C4-2B (cell line): ENCODE measurements at regions not wholly inside any gene's neighbourhood (a gene's known extent, or its start where the extent isn't known, plus 50 kb on each side); places are given as distances from the start of the nearest gene placed in this dataset.

Experiments
- H3K27ac ChIP-seq: fragments of 450-650 bp; 2 replicates; pipeline ENCODE4 v1.5.1; 2017
- ZFX ChIP-seq: fragments of 450-650 bp; IDR thresholded peaks from 2 replicates; pipeline ENCODE4 v1.6.1; 2017
- TF ChIP-seq, protein P1 (sequence below): fragments of 450-650 bp; conservative IDR thresholded peaks from 2 replicates; pipeline ENCODE4 v1.5.1; 2017; ENCODE audit warnings: mild to moderate bottlenecking

GRCh38 chr15:96735632-96736240 lies 405.2 kb downstream of the NR2F2 start:
- no peak overlapping the region for H3K27ac ChIP-seq
- TF ChIP-seq ZFX: no peak
- TF ChIP-seq, protein P1, sequence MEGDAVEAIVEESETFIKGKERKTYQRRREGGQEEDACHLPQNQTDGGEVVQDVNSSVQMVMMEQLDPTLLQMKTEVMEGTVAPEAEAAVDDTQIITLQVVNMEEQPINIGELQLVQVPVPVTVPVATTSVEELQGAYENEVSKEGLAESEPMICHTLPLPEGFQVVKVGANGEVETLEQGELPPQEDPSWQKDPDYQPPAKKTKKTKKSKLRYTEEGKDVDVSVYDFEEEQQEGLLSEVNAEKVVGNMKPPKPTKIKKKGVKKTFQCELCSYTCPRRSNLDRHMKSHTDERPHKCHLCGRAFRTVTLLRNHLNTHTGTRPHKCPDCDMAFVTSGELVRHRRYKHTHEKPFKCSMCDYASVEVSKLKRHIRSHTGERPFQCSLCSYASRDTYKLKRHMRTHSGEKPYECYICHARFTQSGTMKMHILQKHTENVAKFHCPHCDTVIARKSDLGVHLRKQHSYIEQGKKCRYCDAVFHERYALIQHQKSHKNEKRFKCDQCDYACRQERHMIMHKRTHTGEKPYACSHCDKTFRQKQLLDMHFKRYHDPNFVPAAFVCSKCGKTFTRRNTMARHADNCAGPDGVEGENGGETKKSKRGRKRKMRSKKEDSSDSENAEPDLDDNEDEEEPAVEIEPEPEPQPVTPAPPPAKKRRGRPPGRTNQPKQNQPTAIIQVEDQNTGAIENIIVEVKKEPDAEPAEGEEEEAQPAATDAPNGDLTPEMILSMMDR: no peak

GRCh38 chr15:96736384-96736783 lies 405.9 kb downstream of the NR2F2 start:
- H3K27ac ChIP-seq: no peak overlapping the region
- TF ChIP-seq, protein P1: no peak
- no peak for TF ChIP-seq ZFX

DNA sequence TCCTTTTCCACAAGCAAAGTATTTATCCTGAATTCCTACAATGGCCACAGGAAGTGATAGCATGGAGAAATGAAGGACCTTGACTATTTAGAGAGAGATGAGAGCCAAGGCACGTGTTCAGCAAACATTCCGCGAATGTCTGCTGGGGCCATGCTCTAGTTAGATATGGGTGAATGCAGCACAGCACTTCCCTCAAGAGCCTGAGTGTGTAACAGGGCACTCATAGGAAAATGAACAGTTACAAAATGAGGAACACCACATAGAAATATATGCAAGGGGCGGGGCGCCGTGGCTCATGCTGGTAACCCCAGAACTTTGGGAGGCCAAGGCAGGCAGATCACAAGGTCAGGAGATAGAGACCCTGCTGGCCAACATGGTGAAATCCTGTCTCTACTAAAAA lies 406.9 kb downstream of the NR2F2 start:
- H3K27ac ChIP-seq: no peak overlapping the region
- TF ChIP-seq, protein P1: no peak
- no peak for TF ChIP-seq ZFX

DNA sequence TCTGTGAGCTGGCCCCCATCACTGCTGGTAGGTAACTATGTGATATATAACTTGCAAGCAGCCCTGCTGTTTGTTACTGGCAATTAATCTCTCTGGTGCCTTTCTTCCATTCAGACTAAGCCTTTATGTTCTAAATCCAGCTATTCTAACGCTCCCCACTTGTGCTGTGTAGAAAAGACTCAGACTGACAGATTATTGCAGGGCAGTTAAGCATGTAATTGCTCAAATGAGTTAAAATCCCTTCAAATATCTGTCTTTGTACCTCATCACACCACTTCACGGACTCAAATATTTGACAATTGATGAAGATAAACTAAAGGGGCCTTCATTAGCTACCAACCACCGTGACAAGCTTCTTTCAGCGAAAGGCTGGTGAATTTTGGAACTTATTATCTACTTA lies 416.2 kb downstream of the NR2F2 start:
- no peak overlapping the region for H3K27ac ChIP-seq
- no peak for TF ChIP-seq ZFX
- TF ChIP-seq, protein P1: no peak

- H3K27ac ChIP-seq: no peak overlapping the region
- no peak for TF ChIP-seq ZFX
- TF ChIP-seq, protein P1: no peak
Measured at GRCh38 chr15:96747291-96747690, 416.8 kb downstream of the NR2F2 start.

GRCh38 chr15:96750361-96750760 lies 419.9 kb downstream of the NR2F2 start:
- H3K27ac ChIP-seq: no peak overlapping the region
- no peak for TF ChIP-seq ZFX
- TF ChIP-seq, protein P1: no peak; the same call in 1 of the 2 replicates

DNA sequence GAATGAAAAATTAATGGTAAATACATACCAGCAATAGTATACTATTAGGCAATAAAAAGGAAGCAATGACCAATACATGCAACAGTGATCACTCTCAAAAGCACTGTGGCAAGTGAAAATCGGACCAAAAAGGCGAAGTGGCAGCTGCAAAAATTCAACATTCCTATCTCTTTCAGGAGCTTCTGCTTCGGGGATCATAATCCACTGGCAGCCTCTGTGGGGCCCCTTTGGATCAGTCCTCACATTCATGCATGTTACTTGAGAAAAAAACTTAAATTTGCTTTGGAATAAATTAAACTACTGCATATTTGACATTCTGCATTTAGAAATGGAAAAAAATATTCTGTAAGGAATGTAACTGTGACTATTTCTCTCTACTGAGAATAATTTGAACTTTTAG lies 425.6 kb downstream of the NR2F2 start:
- TF ChIP-seq, protein P1: no peak
- TF ChIP-seq ZFX: no peak
- H3K27ac ChIP-seq: no peak overlapping the region
